Right cardiac atrium (tissue), 5 donors: ENCODE measurements at regions not wholly inside any gene's neighbourhood (a gene's known extent, or its start where the extent isn't known, plus 50 kb on each side); places are given as distances from the start of the nearest gene placed in this dataset.
A peak's percentile ranks its signal among the peaks of the same experiment; 100 is the strongest.

ENCODE experiments used
- ATAC-seq, 2 donors: fragments of 200-7000 bp; cut with Tn5 transposase; one replicate each; pipeline versions ENCODE4 v1.8.0 to v1.9.1; 2020; ENCODE audit warnings: moderate library complexity in 2 of 2, mild to moderate bottlenecking in 1 of 2
- DNase-seq, 3 donors: peaks; one replicate each; pipeline ENCODE4 v3.0.0-alpha.2; 2020
- H3K27ac ChIP-seq: one replicate; pipeline ENCODE4 v1.5.1; 2013; ENCODE audit warnings: mild to moderate bottlenecking, low read length, control low read depth, moderate library complexity
- H3K27me3 ChIP-seq: one replicate; pipeline ENCODE4 v1.6.1; 2013; ENCODE audit not compliant: control insufficient read depth, insufficient read depth
- H3K4me1 ChIP-seq: one replicate; pipeline ENCODE4 v1.6.1; 2013; ENCODE audit warnings: low read length; ENCODE audit not compliant: control insufficient read depth, insufficient read depth
- H3K4me3 ChIP-seq: one replicate; pipeline ENCODE4 v1.5.1; 2013; ENCODE audit warnings: low read length, control low read depth
- H3K9me3 ChIP-seq: one replicate; pipeline ENCODE4 v1.6.1; 2013; ENCODE audit warnings: low read length; ENCODE audit not compliant: control insufficient read depth
- WGBS: extraction: QIAGEN DNeasy Blood & Tissue Kit; methylation state at CpG from one replicate; pipeline ENCODE4 v1.1.7; 2013; 5-methylcytosine and 5-hydroxymethylcytosine counted together
- intact Hi-C, 4 donors: fragments of 100-400 bp; cut with DNase I; formaldehyde crosslinking; loops; one replicate each; pipeline versions ENCODE4 v1.11.0 to v1.14.0; 2022 to 2023
- donor health status: healthy with polysubstance abuse.
- donor health status: DM: no; HTN: yes; CAD: no.
- donor health status: DM: no; HTN: no; CAD: no.
- donor health status: DM: no; HTN: yes; CAD: no; lungs with severe emphysema.
- donor health status: DM: yes; HTN: yes; CAD: no.

DNA sequence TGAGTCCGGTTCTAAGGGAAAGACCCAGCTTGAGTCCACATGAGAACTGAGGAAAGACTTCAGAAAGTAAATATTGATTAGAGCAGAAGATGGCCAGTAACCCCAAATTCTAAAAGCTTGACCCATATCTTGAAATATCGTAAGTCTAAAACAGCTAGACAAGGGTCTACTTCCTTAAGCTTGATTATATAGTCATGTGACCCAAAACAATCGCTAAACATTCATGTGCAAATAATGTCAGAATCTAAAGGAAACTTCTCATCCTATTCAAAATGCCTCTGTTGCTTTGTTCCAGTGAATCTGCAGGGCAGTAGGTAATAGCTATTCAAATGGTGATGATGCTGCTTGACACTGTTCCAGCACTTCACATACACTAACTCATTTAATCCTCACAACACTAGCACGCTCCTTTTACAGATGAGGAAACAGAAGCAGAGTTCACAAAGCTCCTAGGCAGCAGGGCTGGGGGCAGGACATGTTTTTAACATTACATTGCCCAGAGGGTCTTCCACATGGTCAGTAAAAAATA, 52.6 kb downstream of the TCF20 start:
- H3K4me1 ChIP-seq = peaks cover 7% of the 10 kb centered on the region
- DNase-seq (no peak), ATAC-seq (no peak)
- intact Hi-C loops = no loop called here
- 84% methylated on average over 4 of the region's 4 CpGs for WGBS
- H3K4me3 ChIP-seq = no peak overlapping the region
- H3K27me3 ChIP-seq = no peaks in the 10 kb centered on the region
- no peaks in the 10 kb centered on the region for H3K9me3 ChIP-seq
- H3K27ac ChIP-seq = no peak overlapping the region

DNA sequence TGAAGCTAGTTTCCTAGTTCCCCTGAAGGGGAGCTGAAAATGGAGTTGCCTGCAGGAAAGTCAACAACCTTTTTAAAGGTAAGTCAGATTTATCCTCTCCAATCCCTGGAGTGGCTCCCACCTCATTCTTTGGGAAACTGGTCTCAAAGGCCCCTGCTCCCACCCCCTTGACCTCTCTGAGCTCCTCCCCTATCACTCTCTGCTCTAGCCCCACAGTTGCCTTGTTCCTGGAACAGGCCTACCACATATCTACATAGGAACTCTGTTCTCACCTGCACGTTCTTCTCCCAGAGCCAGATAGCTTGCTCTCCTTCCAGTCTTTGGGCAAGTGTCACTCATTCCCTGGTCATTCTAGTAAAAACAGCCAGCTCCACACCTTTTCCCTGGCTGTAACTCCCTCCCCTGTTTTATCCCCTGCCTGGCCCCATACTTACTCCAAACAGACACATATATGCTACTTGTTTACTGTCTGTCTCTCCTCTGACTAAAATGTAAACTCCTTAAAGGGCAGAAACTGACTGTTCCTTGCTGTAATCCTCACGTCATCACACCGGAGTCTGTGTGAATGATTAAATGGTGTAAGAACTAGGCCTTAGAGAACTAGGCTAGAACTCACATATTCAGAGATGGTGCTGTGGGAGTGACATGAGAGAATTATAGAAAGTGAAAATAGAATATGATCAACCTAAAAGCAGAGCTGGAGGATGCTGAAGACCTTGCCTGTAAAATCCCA, 53.3 kb downstream of the TCF20 start:
- no peak for DNase-seq
- Histone ChIP-seq H3K4me3 (no peak overlapping the region), H3K4me1 (peaks cover 7% of the 10 kb centered on the region), H3K9me3 (no peaks in the 10 kb centered on the region), H3K27me3 (no peaks in the 10 kb centered on the region), H3K27ac (no peak overlapping the region)
- WGBS = 86% methylated on average over 3 of the region's 3 CpGs
- no peak for ATAC-seq
- intact Hi-C loops = no loop called here

DNA sequence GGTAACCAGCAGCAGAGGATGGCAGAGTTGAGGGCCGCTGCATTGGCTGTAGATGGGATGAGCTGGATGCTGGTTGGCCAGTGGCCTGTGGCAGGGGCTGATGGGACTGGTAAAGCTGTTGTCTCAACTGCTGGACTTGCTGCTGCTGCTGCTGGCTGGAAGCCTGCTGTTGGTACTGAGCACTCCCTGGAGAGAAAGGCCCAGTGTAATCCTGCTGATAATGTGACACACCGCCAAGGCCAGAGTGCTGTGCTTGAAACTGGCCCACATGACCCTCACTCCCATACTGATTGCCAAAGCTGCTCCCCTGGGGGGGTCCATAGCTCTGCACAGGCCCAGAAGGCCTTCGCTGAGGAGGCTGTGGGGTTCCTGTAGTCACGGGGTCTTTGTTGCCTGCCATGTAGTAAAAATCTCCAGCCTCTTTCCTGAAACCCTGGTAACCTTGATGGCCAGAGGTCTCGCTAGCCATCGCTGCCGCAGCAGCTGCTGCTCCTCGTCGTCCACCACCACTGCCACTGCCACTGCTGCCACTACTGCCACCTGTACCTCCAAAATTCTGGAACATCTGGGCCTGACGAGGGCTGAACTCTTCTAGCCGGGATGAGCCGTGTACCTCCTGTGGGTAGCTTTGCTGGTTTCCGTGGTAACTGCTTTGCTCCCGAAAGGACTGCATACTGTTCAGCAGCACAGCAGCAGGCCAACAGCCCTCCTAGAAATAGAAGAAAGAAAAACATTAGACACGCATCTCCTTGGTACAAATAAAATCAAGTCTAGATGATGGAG, 55.6 kb downstream of the TCF20 start:
- DNase-seq = peak; percentile 54 to 83 (median 79)
- intact Hi-C loops = no loop called here

DNA sequence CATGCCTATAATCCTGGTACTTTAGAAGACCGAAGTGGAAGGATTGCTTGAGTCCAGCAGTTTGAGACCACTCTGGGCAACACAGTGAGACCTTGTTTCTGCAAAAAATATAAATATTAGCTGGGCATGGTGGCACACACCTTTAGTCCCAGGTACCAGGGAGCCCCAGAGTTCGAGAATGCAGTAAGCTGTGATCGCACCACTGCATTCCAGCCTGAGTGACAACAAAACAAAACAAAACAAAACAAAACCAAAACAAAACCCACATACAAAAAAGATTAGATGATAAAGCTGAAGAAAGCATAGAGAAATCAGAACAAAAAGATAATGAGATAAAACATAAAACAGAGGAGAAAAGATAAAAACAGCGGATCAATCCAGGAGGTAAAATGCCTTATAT, 62.1 kb downstream of the TCF20 start:
- Histone ChIP-seq H3K9me3 (no peaks in the 10 kb centered on the region), H3K27ac (no peak overlapping the region), H3K4me1 (no peaks in the 10 kb centered on the region), H3K4me3 (no peak overlapping the region), H3K27me3 (no peaks in the 10 kb centered on the region)
- no peak for ATAC-seq
- no peak for DNase-seq
- intact Hi-C loops = no loop called here
- WGBS = 97% methylated on average over 4 of the region's 4 CpGs

More for the DNA sequence above, 55.6 kb downstream of the TCF20 start:
- Histone ChIP-seq H3K27me3 (no peaks in the 10 kb centered on the region), H3K9me3 (no peaks in the 10 kb centered on the region), H3K4me1 (peaks cover 7% of the 10 kb centered on the region), H3K4me3 (no peak overlapping the region), H3K27ac (peak overlapping the region; percentile 67)
- ATAC-seq = peak; percentile 83 to 89
- WGBS = 67% methylated on average over 15 of the region's 15 CpGs

DNA sequence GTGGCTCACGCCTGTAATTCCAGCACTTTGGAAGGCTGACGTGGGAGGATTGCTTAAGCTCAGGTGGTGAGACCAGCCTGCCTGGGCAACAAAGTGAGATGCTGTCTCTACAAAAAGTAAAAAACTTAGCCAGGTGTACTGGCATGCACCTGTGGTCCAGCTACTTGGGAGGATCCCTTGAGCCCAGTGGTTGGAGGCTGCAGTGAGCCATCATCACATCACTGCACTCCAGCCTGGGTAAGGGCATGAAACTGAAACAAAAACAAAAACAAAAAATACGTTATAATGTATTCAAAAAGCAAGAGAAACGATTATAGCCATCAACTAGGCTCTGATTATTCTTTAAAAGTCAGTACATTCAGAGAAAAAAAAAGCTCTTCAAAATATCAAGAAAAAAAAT, 62.5 kb downstream of the TCF20 start:
- WGBS = 84% methylated on average over 4 of the region's 4 CpGs
- no peak for ATAC-seq
- H3K4me3 ChIP-seq = no peak overlapping the region
- no peak overlapping the region for H3K27ac ChIP-seq
- no peak for DNase-seq
- H3K27me3 ChIP-seq = no peaks in the 10 kb centered on the region
- no peaks in the 10 kb centered on the region for H3K4me1 ChIP-seq
- H3K9me3 ChIP-seq = no peaks in the 10 kb centered on the region
- intact Hi-C loops = no loop called here

DNA sequence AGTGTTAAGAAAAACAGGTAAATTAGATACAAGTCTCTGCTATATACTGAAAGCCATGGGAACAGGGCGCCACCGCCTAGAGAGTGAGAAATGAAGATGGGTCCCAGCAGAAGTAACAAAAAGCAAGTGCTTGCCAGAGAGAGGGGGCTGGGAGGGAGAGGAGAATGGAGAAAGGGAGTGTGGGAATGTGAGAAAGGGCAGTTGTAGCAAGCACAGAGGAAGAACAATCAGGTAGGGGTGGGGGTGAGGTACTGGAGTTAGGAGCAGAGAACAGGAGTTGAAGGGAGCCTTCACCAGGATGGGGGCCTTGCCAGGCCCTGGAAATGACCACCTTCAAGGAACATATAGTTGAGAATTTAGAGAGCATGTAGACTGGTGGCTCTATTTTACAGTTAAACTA, 66.8 kb downstream of the TCF20 start:
- H3K27me3 ChIP-seq = no peaks in the 10 kb centered on the region
- H3K4me1 ChIP-seq = no peaks in the 10 kb centered on the region
- intact Hi-C loops = no loop called here
- H3K9me3 ChIP-seq = no peaks in the 10 kb centered on the region
- 98% methylated on average over 2 of the region's 2 CpGs for WGBS
- ATAC-seq = no peak
- H3K4me3 ChIP-seq = no peak overlapping the region
- no peak overlapping the region for H3K27ac ChIP-seq
- DNase-seq = no peak

DNA sequence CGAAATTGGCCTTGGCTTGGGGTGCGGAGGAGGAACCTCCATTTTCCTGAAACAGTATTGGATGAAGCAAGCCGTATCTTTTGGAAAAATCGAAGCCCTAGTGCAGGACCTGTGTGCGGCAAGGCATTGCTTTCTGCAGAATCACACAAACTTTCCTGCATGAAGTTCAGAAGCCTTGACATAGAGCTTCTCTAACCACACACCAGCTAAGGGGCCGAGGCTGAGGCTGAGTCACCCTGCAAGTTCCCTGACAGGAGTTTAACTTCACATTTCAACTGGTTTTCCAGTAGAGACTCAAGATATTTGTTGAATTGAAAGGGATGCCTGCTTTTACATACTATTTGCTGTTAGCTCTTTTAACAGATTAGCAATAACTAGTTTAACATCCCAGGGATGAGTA, 67.8 kb downstream of the TCF20 start:
- DNase-seq = no peak
- intact Hi-C loops = no loop called here
- Histone ChIP-seq H3K4me3 (no peak overlapping the region), H3K27ac (no peak overlapping the region), H3K27me3 (no peaks in the 10 kb centered on the region), H3K9me3 (no peaks in the 10 kb centered on the region), H3K4me1 (no peaks in the 10 kb centered on the region)
- ATAC-seq = no peak
- WGBS = 91% methylated on average over 6 of the region's 6 CpGs

DNA sequence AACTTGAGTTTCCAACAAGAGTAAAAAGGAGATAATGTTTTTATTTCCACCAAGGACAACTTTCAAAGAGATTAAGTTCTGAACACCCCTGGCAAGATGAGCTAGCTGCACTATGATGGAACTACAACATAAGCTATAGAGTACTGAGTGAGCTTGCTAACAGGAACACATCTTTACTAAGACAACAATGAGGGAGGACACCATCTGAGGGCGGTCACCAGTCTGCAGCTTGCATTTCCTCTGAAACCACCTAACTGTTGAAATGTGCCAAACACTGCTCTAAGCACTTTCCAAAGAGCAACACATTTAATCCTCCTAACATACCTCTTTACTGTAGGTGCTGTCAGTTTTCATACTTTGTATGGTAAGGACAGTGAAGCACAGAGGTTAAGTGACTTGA, 68.4 kb downstream of the TCF20 start:
- DNase-seq (no peak), ATAC-seq (peak in 1 of 2 donors; percentile 20)
- no peak overlapping the region for H3K27ac ChIP-seq
- WGBS = 65% methylated on average over 1 of the region's 1 CpG
- no peak overlapping the region for H3K4me3 ChIP-seq
- intact Hi-C loops = no loop called here
- no peaks in the 10 kb centered on the region for H3K9me3 ChIP-seq
- H3K27me3 ChIP-seq = no peaks in the 10 kb centered on the region
- H3K4me1 ChIP-seq = no peaks in the 10 kb centered on the region

DNA sequence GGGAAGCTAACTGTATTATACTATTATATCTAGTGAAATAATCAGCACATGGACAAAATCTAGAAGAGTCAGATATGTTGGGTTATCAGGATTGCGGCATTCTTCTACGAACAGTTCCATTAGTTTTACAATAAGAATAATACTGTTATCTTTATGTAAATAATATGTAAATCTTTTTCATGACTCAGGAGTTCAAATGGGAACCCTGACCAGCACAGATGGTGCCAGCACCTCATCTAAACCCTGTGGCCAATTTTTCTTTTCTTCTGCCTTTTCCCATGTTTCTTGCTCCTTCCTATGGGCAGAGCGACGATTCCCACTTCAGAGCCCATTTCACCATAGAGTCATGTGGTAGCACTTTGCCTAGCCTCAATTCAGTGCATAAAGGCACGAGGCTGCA, 68.4 kb upstream of the CYP2D6 start:
- H3K27me3 ChIP-seq = no peaks in the 10 kb centered on the region
- H3K9me3 ChIP-seq = no peaks in the 10 kb centered on the region
- H3K27ac ChIP-seq = no peak overlapping the region
- DNase-seq = no peak
- no peak for ATAC-seq
- intact Hi-C loops = no loop called here
- H3K4me3 ChIP-seq = no peak overlapping the region
- peaks cover 6% of the 10 kb centered on the region for H3K4me1 ChIP-seq
- WGBS = 96% methylated on average over 5 of the region's 5 CpGs

DNA sequence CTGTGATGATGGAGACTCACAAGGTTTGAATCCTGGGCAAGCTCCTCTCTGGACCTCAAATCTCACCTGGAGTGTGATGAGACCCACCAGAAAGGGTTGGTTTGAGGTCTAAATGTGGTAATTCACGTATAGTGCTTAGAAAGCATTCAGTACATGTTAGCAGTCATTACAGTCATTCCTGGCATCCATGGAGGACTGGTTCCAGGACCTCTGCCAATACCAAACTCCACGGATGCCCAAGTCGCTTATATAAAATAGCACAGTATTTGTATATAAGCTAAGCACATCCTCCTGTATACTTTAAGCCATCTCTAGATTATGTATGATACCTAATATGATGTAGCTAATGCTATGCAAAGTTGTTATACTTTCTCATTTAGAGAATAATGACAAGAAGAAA, 67.6 kb upstream of the CYP2D6 start:
- no peak for DNase-seq
- no peaks in the 10 kb centered on the region for H3K9me3 ChIP-seq
- intact Hi-C loops = no loop called here
- H3K27me3 ChIP-seq = no peaks in the 10 kb centered on the region
- ATAC-seq = no peak
- H3K27ac ChIP-seq = no peak overlapping the region
- WGBS = 86% methylated on average over 3 of the region's 3 CpGs
- H3K4me3 ChIP-seq = no peak overlapping the region
- peaks cover 6% of the 10 kb centered on the region for H3K4me1 ChIP-seq

DNA sequence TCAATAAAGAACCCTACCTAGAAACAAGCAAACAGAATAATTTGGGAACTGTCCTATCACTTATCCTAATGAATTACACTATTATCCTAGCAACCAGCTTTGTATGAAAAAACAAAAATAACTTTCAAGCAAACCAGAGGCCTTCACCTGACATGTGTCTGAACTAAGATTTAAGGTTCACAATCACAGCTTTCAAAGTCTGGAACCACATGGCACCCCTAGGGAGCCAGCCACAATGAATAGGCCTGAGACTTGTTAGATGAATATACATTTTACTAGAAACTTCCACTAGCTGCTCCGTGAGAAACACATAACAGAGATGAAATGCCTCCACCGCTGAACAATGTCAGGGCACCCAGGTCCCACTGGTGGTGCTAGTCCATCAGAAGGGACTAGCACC, 65.8 kb upstream of the CYP2D6 start:
- no peak overlapping the region for H3K27ac ChIP-seq
- WGBS = 86% methylated on average over 2 of the region's 2 CpGs
- no peak overlapping the region for H3K4me3 ChIP-seq
- peaks cover 6% of the 10 kb centered on the region for H3K4me1 ChIP-seq
- no peaks in the 10 kb centered on the region for H3K9me3 ChIP-seq
- no peak for ATAC-seq
- no peaks in the 10 kb centered on the region for H3K27me3 ChIP-seq
- no peak for DNase-seq
- intact Hi-C loops = no loop called here
